GM21360 (cell line): ENCODE measurements at regions not wholly inside any gene's neighbourhood (a gene's known extent, or its start where the extent isn't known, plus 50 kb on each side); places are given as distances from the start of the nearest gene placed in this dataset.

ENCODE experiments used
- ATAC-seq: cut with Tn5 transposase; IDR thresholded peaks from one replicate; pipeline ENCODE4 v1.9.1; 2021; ENCODE audit warnings: mild to moderate bottlenecking, moderate library complexity; ENCODE audit not compliant: unreplicated experiment

DNA sequence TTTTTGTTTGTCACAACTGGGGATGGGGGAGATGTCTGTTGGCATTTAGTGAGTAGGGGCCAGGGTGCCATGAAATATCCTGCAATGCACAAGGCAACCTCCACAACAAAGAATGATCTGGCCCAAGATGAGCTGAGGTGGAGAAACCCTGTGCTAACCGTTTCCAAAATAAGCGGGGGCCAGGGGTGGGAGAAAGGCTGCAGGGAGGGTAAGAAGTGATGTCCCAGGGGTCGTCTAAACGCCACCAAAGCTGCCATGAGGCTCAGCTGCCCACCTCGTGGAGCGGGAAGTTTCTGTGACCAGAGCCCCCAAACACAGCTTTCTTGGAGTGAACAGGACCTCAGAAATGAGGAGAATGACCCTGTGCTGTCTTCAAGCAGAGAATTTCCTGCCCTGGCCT, 76.5 kb upstream of the CDH5 start:
- ATAC-seq, result no peak

DNA sequence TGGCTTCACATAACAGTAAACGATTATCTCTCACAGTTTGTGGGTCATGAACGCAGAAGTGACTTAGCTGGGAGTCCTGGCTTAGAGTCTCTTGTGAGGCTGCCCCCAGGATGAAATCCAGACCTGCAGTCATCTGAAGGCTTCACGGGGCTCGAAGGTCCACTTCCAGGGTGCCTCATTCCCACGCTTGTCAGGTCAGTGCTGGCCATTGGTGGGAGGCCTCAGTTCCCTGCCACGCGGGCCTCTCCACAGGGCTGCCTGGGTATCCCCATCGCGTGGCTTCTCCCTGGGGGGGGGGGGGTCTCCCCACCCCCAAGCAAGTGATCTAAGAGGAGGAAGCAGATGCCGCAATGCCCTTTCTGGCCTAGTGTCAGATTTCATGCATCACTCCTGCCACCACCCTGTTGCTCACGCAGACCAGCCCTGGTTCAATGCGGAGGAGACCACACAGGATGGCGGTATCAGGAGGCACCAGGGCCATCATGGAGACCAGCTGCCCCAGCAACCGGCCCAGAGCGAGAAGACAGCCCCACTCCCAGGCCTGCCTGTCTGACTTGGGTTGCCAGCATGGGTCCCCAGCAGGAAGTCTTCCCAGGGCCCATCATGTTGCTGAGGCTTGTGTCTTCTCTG, 77.3 kb upstream of the CDH5 start:
- ATAC-seq, result no peak

DNA sequence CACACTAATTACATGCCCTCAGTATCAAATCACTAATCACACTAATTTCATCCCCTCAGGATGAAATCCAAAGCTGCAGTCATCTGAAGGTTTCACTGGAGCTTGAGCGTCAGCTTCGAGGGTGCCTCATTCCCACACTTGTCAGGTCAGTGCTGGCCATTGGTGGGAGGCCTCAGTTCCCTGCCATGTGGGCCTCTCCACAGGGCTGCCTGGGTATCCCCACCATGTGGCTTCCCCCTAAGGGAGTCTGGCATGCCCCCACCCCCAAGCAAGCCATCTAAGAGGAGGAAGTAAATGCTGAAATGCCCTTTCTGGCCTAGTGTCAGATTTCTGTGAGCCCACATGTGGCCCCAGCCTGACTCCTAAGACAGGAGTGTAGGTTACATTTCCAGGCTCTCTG, 78.6 kb upstream of the CDH5 start:
- ATAC-seq, result no peak

DNA sequence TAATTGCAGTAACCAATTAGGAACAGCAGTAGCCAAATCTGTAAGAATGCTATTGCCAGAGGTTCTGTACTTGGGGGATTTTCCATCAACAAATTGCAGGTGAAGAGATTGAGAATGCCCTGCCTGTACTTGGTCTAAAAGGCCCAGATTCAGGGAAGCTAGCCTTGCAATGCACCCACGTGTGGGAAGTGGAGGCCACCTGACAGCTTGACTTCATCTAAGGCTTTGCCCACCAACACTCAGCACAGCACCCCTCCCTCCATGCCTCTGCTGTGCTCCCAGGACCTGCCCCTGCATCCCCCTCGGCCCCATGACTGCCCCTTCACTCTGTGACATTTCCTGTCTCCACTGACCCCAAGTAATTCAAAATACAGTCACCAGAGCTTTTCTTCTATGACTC, 79.1 kb upstream of the CDH5 start:
- no peak for ATAC-seq

GRCh38 chr16:66286527-66286926, 80.0 kb upstream of the CDH5 start:
- no peak for ATAC-seq

- ATAC-seq, result no peak
These were observed 87.8 kb upstream of the CDH5 start for GRCh38 chr16:66278604-66279262.

DNA sequence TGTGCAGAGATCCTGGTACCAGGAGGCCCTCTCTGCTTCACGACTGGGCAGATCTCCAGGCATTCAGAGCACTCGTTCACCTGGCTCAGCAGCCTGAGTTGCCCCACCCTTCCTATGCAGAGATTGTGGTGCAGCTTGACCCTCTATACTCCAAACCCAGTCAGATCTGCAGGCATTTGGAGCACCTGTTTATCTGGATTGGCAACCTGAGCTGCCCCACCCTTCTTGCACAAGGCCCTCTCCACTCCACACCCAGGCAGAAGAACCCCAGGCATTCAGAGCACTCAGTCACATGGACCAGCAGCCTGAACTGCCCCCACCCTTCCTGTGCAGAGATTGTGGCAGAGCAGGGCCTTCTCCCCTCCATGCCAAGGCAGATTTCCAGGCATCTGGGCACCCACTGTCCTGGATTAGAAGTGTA, 88.4 kb upstream of the CDH5 start:
- ATAC-seq, result no peak

DNA sequence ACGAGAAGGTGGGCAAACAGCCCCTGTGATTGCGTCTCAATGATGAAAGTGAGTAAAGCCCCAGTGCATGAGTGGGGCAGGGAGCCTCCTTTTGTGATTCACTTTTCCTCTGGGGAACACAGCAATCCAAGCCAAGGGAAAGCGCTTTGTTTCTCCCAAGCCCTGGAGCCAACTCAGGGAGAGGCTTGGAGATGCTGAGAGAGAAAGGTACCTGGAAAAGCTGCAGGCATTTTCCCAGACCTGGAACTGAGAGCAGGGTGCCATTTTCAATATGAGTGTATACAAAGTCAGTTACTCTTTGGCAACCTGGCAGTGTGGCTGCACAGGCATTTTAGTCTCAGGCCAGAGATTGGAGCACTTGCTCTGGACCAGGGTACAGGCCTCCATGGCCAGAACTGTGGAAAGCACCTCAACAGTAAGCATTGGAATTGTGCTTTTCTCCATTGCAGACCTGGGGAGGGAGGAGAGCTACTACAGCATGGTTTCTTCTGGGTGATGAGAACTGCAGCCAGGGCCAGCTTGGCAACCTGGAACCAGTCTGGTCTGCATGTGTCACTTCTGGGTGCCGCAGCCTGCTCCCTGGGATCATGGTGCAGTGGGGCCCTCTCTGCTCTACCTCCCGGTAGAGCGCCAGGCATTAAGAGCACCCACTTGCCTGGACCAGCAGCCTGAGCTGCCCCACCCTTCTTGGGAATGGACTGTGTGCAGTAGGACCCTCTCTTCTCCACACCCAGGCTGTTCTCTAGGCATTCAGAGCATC, 89.0 kb upstream of the CDH5 start:
- ATAC-seq, result no peak

DNA sequence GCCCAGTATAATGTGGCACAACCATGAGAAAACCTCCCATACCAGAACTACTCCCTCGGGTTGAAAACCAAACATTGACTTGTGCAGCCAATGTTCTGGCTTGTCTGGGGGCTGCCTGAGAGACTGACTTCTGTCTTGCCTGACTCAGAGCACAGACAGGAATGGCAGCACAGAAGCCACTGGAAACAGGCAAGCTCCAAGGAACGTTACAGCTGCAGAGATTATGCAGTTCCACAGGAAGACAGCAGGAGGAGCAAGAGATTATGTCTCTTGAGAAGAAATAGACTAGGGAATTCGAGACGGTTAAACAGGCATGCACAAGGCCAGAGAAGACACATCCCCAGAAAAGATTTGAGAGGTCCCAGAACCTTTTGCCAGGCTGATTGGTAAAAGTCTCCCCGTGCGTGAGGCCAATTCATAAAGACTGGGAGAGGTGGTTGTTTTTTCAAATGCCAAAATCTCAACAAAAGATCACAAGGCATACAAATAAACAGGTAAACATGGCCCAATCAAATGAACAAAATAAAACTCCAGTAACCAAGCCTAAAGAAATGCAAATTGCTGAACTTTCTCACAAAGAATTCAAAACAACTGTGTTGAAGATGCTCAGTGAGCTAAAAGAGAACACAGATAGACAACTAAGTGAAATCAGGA, 90.6 kb upstream of the CDH5 start:
- no peak for ATAC-seq

DNA sequence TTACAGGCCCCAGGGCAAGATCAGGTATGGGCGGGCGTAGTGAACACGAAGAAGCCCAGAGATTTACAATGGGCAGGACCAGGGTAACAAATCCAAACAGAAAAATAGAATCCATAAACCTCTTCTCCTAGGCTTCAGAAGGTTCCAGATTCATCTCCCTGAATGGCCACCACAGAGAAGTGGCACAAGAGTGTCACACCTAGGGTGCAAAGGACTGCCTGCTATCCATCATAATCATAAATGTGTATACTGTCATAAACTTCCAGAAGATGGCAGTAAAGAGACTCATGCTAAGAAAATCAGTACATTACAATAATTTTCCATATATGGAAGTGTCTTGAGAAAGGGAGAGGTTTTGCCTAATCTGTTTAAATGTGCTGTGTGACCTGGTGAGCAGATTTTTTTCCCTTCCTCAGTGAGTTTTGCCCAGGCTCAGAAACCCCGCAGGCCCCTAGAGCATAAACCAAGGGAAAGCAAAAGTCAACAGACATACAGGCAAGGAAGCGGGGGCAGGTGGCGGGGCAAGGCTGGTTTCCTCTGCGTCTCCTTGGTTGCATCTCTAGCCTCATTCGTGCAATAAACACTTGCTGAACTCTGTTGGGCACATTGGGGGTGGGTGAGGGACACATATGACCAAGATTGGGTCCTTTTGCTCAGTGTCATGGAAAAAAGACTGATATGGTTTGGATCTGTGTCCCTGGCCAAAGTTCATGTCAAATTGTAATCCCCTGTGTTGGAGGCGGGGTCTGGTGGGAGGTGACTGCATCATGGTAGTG, 92.0 kb upstream of the CDH5 start:
- no peak for ATAC-seq

- ATAC-seq, result no peak
These were observed 92.7 kb upstream of the CDH5 start for GRCh38 chr16:66273644-66274334.

DNA sequence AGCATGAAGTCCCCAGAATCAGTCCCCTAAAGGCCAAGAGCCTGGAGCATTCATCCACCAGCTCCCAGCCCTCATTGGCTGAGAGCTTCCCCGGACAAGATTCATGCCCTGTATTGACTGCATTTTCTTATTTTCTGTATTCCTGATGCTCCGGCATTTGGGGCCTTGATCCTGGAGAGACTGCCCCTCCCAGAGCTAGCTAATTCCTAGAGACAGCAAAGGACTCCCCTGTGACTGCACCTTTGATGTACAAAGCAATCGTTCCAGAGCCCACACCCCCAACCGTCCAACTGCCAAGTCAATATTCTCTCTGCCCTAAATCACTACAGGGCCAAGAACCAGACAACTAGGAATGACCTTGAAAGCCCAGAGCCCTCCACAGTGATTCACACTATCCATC, 93.4 kb upstream of the CDH5 start:
- ATAC-seq, result no peak

DNA sequence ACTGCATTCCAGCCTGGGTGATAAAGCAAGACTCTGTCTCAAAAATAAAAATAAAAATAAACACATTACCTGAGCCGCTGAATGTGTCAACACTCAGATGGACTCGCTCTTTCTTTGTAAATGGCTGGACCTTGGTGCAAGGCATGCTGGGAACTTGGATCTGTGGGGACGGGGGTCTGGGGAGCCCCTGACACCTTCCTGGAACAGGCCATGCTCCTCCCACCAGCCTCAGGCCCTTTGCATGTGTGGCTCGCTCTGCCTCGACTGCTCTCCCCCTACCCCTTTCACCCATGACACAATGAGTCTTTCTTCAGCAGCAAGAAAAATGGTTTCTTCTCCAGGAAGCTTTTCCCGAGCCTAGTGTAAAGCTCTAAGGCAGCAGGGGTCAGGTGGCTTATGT, 94.0 kb upstream of the CDH5 start:
- ATAC-seq, result no peak

- no peak for ATAC-seq
These were observed 95.1 kb upstream of the CDH5 start for GRCh38 chr16:66271074-66272060.

DNA sequence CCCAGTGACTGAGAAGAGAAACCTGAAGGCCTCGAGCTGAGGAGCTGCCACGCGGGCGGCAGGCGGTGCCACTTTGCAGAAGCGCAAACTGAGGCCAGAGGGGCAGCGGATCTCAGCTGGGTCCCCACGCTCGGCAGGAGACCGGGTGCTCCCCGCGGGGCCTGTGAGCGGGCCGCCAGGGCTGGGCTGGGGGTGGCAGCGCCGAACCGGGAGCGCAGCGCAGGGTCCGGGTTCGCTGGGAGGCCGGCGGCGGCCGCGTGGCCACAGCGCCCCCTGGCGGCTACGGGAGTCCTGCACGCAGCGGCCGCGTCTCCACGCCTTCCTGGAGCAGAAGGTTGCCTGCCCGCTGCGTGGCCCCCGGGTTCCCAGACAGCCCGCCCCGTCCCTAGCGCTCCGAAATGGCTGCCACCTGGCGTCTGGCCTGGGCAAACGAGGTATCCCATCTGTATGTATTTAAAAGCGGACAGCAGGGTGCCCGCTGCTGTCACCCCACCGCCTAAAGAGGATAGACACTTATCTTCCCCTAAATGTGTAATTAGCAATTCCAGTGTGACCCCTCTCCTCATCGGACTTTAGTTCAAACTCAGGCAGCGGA, 96.1 kb upstream of the CDH5 start:
- ATAC-seq, result peak; percentile 61

DNA sequence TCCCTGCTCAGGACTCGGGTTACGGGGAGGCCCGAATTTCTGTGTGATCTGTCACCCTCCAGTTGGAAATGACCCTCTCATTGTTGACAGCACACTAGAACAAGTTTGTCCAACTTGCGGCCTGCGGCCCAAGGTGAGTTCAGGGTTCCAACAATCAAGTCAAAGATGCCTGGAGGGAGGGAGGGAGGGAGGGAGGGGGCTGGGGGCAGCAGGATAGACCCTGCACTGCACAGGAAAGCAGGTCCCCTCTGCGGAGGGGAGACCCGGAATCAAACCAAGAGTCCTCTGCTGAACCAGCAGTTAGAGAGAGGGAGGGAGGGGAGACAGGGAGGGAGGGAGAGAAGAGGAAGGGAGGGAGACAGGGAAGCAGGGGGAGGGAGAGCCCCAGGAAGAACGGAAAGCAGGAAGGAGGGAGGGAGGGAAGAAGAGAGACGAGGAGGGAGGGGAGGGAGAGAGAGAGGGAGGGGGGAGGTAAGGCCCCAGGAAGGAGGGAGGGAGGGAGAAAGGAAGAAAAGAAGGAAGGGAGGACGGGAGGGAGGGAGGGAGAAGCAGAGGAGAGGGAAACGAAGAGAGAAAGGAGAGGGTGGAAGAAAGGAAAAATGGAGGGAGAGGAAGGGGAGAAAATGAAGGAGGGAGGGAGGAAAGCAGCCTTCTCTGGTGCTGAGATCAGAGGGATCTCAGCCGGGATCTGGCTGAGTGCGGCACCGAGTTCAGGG, 96.7 kb upstream of the CDH5 start:
- ATAC-seq, result no peak

DNA sequence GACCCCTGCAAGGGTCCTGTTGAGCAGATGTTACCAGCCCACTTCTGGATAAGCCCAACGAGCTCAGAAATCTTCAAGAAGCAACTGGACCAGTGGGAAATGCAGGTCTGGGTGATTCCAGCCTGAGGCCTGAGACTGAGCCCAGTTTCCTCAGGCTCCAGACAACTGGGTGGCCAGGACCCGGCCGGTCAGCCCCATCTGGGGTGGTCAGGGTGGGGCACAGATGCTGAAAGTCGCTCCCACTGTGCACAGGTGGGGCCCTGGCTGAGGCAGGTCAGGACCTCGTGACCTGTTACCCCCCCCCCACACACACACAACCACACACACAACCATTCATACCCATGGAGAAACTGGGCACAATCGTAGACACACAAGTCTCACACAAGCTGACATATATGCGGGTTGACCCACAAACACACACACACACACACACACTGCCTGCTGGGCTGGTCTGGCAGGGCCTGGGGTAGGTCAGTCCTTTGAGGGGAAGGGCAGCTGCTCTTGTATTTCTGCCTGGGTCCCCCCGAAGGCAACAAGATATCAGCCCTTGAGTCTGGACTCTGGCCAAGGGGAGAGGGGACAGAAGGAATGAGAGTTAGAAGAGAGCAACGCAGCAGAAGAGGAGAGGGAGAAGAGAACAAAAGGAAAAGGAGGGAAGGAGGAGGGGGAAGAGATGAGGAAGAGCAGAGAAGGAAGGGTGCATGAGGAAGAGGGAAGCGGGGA, 99.0 kb upstream of the CDH5 start:
- no peak for ATAC-seq
